Suppressor macrophage treated with lipopolysaccharide for 1 hour (primary cell): ENCODE measurements at regions not wholly inside any gene's neighbourhood (a gene's known extent, or its start where the extent isn't known, plus 50 kb on each side); places are given as distances from the start of the nearest gene placed in this dataset.

Experiments
- DNase-seq, 3 donors: peaks; one replicate each; pipeline ENCODE4 v3.0.0-alpha.2; 2020 to 2022

DNA sequence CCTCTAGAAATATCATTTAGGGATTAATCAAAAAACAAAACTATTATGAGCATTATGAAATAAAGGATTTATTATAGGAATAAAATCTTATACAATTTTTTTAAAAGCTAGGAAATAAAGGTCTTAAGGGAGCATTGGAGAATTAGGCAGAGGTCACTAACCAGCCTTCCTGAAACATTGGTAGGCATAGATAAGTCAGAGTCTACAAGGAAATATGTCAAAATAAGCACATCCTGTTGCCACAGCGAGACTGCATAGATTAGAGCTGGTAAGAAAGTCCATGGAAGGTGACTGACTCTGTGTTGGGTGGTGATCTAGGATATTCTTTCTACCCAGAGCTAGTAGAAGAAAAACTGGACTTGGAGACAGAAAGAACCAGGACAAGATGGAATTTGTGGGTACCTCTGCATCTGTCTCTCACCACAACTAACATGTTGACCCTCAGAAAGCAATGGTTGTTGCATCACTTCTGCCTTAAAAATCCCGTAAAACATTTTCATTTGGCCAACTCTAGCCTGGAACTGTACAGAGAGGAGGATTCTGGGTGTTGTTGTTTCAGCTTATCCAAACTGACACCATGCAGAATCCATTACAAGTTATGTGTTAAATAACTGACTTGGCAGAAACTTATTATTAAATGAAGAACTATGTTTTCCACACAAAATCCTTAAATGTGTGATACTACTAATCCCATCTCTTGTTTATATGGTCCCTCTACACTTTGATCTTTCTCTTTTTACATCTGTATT, 77.1 kb downstream of the FBXO5 start:
- no peak for DNase-seq

DNA sequence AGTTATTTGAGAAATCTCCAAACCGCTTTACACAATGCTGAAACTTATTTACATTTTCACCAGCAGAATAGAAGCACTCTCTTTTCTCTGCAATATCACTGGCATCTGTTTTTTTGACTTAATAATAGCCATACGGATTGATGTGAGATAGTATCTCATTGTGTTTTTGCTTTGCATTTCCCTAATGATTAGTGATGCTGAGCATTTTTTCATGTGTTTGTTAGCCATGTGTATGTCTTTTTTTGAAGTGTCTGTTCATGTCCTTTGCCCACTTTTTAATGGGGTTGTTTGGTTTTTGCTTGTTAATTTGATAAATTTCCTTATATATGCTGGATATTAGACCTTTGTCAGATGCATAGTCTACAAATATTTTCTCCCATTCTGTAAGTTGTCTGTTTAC, 73.6 kb downstream of the FBXO5 start:
- DNase-seq: no peak

DNA sequence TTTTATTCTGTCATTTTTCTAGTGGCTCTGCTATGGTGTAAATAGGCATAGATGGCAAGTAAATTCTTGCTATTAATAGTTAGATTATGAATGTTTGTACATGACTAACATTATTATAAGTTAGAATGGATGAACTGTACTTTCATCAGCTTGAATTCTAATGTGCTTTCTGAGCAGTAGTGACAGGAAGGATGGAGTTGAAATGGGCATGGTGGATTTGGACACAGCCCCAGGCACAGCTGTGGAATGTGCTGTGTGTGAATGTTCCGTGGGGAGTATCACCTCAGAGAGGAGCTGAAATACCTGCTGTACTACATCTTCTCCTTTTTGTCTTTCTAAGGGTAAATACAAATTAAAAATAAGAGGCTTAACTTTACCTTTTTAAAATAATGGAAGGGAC, 66.8 kb downstream of the FBXO5 start:
- no peak for DNase-seq

DNA sequence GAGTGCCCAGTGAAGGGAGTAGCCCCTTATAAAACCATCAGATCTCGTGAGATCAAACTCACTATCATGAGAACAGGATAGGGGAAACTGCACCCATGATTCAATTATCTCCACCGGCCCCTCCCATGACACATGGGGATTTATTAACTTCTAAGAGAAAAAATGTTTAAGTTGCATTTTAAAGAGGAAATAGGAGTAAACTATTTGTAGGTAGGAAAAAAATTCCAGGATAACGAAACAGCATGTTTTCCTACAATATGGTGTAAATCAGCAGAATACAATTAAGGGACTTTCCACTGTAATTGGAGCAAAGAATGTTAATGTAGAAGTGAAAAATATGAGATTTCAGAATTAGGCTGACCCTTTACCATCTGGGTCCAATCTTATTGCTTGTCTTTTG, 63.9 kb downstream of the FBXO5 start:
- peak; percentile 40 to 65 (median 43) for DNase-seq

- DNase-seq: no peak
Observed at GRCh38 chr6:152920016-152920415, 62.8 kb downstream of the FBXO5 start.
